Nephron progenitor cell (in vitro differentiated cells): ENCODE measurements at regions not wholly inside any gene's neighbourhood (a gene's known extent, or its start where the extent isn't known, plus 50 kb on each side); places are given as distances from the start of the nearest gene placed in this dataset.

ENCODE experiments used
- DNase-seq: peaks from one replicate; pipeline ENCODE4 v3.0.0; 2021
- H3K27ac Mint-ChIP-seq: 2 replicates; pipeline ENCODE4 v1.8.0; 2021; ENCODE audit warnings: mild to moderate bottlenecking, moderate library complexity, mixed read lengths
- H3K27me3 Mint-ChIP-seq: 2 replicates; pipeline ENCODE4 v1.8.0; 2021; ENCODE audit warnings: mild to moderate bottlenecking, low read depth, mixed read lengths; ENCODE audit not compliant: poor library complexity
- H3K36me3 Mint-ChIP-seq: 2 replicates; pipeline ENCODE4 v1.8.0; 2021; ENCODE audit warnings: low read depth, mixed read lengths
- H3K4me1 Mint-ChIP-seq: 2 replicates; pipeline ENCODE4 v1.8.0; 2021; ENCODE audit warnings: mixed read lengths
- H3K4me3 Mint-ChIP-seq: 2 replicates; pipeline ENCODE4 v1.8.0; 2021; ENCODE audit warnings: mild to moderate bottlenecking, moderate library complexity, mixed read lengths
- H3K9me3 Mint-ChIP-seq: 2 replicates; pipeline ENCODE4 v1.8.0; 2021; ENCODE audit warnings: mild to moderate bottlenecking, moderate library complexity, mixed read lengths
- CTCF ChIP-seq: fragments of 200-600 bp; sonication (generic); IDR thresholded peaks from 2 replicates; pipeline ENCODE4 v1.5.0; 2021; ENCODE audit warnings: antibody characterized with exemption

- H3K9me3 Mint-ChIP-seq = no peaks in the 10 kb centered on the region
- H3K36me3 Mint-ChIP-seq = no peaks in the 10 kb centered on the region
- H3K27ac Mint-ChIP-seq = no peak overlapping the region
- TF ChIP-seq CTCF = no peak
- H3K4me3 Mint-ChIP-seq = no peak overlapping the region
- DNase-seq = no peak
- peaks cover 33% of the 10 kb centered on the region for H3K27me3 Mint-ChIP-seq
- no peaks in the 10 kb centered on the region for H3K4me1 Mint-ChIP-seq
These were observed 71.1 kb upstream of the EMX2 start for GRCh38 chr10:117471344-117471874.

- H3K4me1 Mint-ChIP-seq = no peaks in the 10 kb centered on the region
- H3K36me3 Mint-ChIP-seq = no peaks in the 10 kb centered on the region
- no peak for TF ChIP-seq CTCF
- no peak overlapping the region for H3K27ac Mint-ChIP-seq
- no peak overlapping the region for H3K4me3 Mint-ChIP-seq
- H3K9me3 Mint-ChIP-seq = no peaks in the 10 kb centered on the region
- H3K27me3 Mint-ChIP-seq = peaks cover 36% of the 10 kb centered on the region
- DNase-seq = no peak
These were observed 71.8 kb upstream of the EMX2 start for GRCh38 chr10:117470733-117471132.

- Mint-ChIP-seq H3K4me1 (no peaks in the 10 kb centered on the region), H3K27ac (no peak overlapping the region)
These were observed 73.9 kb upstream of the EMX2 start for GRCh38 chr10:117468665-117469064.

GRCh38 chr10:117464176-117464575 is 78.4 kb upstream of the EMX2 start:
- Mint-ChIP-seq H3K27ac (no peak overlapping the region), H3K27me3 (peaks cover 29% of the 10 kb centered on the region), H3K4me1 (peaks cover 28% of the 10 kb centered on the region), H3K4me3 (no peak overlapping the region), H3K9me3 (no peaks in the 10 kb centered on the region), H3K36me3 (no peaks in the 10 kb centered on the region)
- no peak for TF ChIP-seq CTCF
- no peak for DNase-seq

More at GRCh38 chr10:117468665-117469064, 73.9 kb upstream of the EMX2 start:
- DNase-seq = no peak
- TF ChIP-seq CTCF = no peak
- H3K4me3 Mint-ChIP-seq = no peak overlapping the region
- no peaks in the 10 kb centered on the region for H3K36me3 Mint-ChIP-seq
- H3K9me3 Mint-ChIP-seq = no peaks in the 10 kb centered on the region
- peaks cover 33% of the 10 kb centered on the region for H3K27me3 Mint-ChIP-seq

GRCh38 chr10:117463545-117463920 is 79.0 kb upstream of the EMX2 start:
- H3K36me3 Mint-ChIP-seq = no peaks in the 10 kb centered on the region
- TF ChIP-seq CTCF = no peak
- peaks cover 34% of the 10 kb centered on the region for H3K4me1 Mint-ChIP-seq

GRCh38 chr10:117462816-117463544 is 79.6 kb upstream of the EMX2 start:
- H3K4me3 Mint-ChIP-seq = no peak overlapping the region

More at GRCh38 chr10:117463545-117463920, 79.0 kb upstream of the EMX2 start:
- Mint-ChIP-seq H3K4me3 (no peak overlapping the region), H3K27me3 (peaks cover 31% of the 10 kb centered on the region), H3K27ac (no peak overlapping the region), H3K9me3 (no peaks in the 10 kb centered on the region)
- DNase-seq = no peak

More at GRCh38 chr10:117462816-117463544, 79.6 kb upstream of the EMX2 start:
- Mint-ChIP-seq H3K27ac (no peak overlapping the region), H3K27me3 (peaks cover 27% of the 10 kb centered on the region), H3K4me1 (peaks cover 39% of the 10 kb centered on the region), H3K9me3 (no peaks in the 10 kb centered on the region), H3K36me3 (no peaks in the 10 kb centered on the region)
- no peak for DNase-seq
- no peak for TF ChIP-seq CTCF
